ENCODE measurements at regions not wholly inside any gene's neighbourhood (a gene's known extent, or its start where the extent isn't known, plus 50 kb on each side); places are given as distances from the start of the nearest gene placed in this dataset.

DNA sequence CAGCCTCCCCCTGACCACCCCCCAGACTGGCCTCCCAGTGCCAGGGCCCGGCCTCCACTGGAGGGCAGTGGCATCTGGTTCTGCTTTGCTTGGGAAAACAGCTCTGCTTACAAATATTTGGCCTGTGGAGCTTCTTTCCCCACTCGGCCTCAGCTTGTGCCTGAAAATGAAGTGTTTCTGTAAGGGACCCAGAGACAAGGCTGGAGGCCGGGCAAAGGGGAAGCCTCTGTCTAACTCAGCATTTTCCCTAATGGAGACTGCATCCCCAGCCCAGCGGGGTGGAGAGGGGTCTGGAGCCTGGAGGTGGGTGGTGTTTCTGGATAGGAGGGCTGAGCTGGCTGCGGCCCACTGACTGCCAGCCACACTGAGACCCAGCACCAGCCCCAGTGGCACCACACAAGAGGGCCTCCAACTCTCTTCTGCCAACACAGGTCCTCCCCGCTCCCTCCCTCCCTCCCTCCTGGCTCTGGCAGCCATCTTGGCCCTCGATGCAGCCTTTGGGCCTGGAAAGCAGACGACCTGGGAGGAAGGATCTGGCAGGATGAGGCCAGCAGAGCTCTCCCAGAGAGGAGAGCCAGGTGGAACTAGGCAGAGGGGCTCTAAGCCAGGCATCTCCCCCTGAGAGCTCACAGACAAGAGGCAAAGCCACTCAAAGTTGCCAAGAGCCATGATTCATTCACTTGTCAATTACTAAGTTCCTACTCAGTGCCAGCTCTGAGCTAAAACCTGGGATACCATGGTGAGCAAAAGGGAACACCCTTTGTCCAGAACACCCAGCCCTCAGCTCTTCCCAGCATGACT, 77.1 kb upstream of the CD82 start:
- TF ChIP-seq EZH2 (IDR thresholded peaks at IDR 0.05) (no peak), POLR2AphosphoS5 (IDR thresholded peaks at IDR 0.05; ENCODE audit: borderline replicate concordance, low read depth, low read length) (no peak), FOXP2 (optimal IDR thresholded peaks at IDR 0.05; ENCODE audit: control extremely low read depth, extremely low read length, insufficient read depth) (no peak)

Data from SK-N-MC (cell line).